ENCODE measurements at regions not wholly inside any gene's neighbourhood (a gene's known extent, or its start where the extent isn't known, plus 50 kb on each side); places are given as distances from the start of the nearest gene placed in this dataset.

DNA sequence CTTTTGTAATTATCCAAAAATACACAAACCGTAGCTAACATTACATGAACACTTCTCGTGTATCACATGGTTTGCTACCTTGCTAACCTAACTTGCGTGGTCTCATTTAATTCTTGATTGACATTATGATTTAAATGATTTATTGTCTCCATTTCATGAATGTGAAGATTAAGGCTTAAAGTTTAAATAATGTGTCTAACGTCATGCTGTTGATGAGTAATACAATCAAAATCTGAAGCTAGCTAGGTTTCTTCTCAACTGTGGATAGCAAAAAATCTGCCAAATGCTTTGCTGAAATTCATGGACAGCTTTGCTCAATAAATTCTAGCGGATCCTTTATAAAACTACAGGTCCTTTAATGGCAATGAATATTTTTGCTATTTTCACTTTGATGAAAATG is 274.1 kb upstream of the MC4R start:
- H3K4me1 ChIP-seq: no peaks in the 10 kb centered on the region
- H3K4me3 ChIP-seq: no peak overlapping the region
- ChIA-PET CTCF (no interaction called here), POLR2A (no interaction called here)
- 14% methylated on average over 5 of the region's 5 CpGs for WGBS (ENCODE audit: missing lambda C conversion rate)
- no peak overlapping the region for H3K4me2 ChIP-seq
- no peaks in the 10 kb centered on the region for H3K9me3 ChIP-seq
- TF ChIP-seq FOSB (CRISPR knock-in tag; IDR thresholded peaks at IDR 0.05): no peak
- TF ChIP-seq CHD2 (IDR thresholded peaks at IDR 0.05; ENCODE audit: low read length, partially characterized antibody): no peak
- TF ChIP-seq ZC3H11A (IDR thresholded peaks at IDR 0.05): no peak
- TF ChIP-seq EHMT2 (IDR thresholded peaks at IDR 0.05; ENCODE audit: low read depth): no peak
- H3K27ac ChIP-seq: no peak overlapping the region
- FAIRE-seq: no peak
- no peak for DNase-seq (ENCODE audit: low read depth in 1 of 2, low spot score in 1 of 2)
- no peak for ATAC-seq

DNA sequence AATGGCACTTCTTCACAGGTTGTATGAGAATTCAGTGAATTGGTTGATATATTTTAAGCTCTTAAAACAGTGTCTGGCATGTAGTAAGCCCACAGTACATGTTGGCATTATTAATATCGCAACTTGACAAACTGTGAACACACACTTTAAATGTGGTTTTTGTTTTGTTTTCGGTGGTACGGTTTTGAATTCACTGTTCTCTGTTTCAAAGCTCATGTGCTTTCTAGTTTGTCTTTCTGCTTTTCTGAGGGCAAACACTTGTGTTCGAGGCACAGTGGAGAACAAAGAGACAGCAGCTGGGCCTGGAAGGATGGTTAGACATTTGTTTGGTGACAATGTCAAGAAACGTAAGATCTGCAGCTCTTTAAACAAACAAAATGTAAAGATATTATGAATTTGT is 276.5 kb upstream of the MC4R start:
- 37% methylated on average over 5 of the region's 5 CpGs for WGBS (ENCODE audit: missing lambda C conversion rate)
- Histone ChIP-seq H3K4me2 (no peak overlapping the region), H3K9me3 (no peaks in the 10 kb centered on the region), H3K4me3 (no peak overlapping the region), H3K4me1 (no peaks in the 10 kb centered on the region), H3K27ac (no peak overlapping the region)
- TF ChIP-seq ZSCAN20 (CRISPR knock-in tag; IDR thresholded peaks at IDR 0.05): no peak
- TF ChIP-seq, protein P1, sequence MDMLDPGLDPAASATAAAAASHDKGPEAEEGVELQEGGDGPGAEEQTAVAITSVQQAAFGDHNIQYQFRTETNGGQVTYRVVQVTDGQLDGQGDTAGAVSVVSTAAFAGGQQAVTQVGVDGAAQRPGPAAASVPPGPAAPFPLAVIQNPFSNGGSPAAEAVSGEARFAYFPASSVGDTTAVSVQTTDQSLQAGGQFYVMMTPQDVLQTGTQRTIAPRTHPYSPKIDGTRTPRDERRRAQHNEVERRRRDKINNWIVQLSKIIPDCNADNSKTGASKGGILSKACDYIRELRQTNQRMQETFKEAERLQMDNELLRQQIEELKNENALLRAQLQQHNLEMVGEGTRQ (IDR thresholded peaks at IDR 0.05): no peak
- no peak for TF ChIP-seq KDM5A (IDR thresholded peaks at IDR 0.05)
- no peak for TF ChIP-seq FOSL2 (IDR thresholded peaks at IDR 0.05)
- no peak for TF ChIP-seq FOSL2 (CRISPR knock-in tag; IDR thresholded peaks at IDR 0.05)
- TF ChIP-seq MAZ (IDR thresholded peaks at IDR 0.05; ENCODE audit: borderline replicate concordance, low read depth, low read length): no peak
- no peak for TF ChIP-seq PHF8 (IDR thresholded peaks at IDR 0.05; ENCODE audit: borderline replicate concordance, low read depth)
- no peak for TF ChIP-seq FOXS1 (CRISPR knock-in tag; IDR thresholded peaks at IDR 0.05)
- no peak for TF ChIP-seq NFE2L2 (conservative IDR thresholded peaks at IDR 0.05; ENCODE audit: low read length)
- TF ChIP-seq CTCF (IDR thresholded peaks at IDR 0.05): no peak
- TF ChIP-seq, protein P2, sequence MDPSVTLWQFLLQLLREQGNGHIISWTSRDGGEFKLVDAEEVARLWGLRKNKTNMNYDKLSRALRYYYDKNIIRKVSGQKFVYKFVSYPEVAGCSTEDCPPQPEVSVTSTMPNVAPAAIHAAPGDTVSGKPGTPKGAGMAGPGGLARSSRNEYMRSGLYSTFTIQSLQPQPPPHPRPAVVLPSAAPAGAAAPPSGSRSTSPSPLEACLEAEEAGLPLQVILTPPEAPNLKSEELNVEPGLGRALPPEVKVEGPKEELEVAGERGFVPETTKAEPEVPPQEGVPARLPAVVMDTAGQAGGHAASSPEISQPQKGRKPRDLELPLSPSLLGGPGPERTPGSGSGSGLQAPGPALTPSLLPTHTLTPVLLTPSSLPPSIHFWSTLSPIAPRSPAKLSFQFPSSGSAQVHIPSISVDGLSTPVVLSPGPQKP (IDR thresholded peaks at IDR 0.05; ENCODE audit: low read depth, low read length): no peak
- no peak for TF ChIP-seq ZFP36 (IDR thresholded peaks at IDR 0.05; ENCODE audit: borderline replicate concordance, partially characterized antibody)
- TF ChIP-seq HOXA7 (CRISPR knock-in tag; IDR thresholded peaks at IDR 0.05): no peak
- no peak for TF ChIP-seq HES2 (IDR thresholded peaks at IDR 0.05)
- no peak for TF ChIP-seq RFX5 (IDR thresholded peaks at IDR 0.05)
- TF ChIP-seq NPAS2 (CRISPR knock-in tag; IDR thresholded peaks at IDR 0.05; ENCODE audit: borderline replicate concordance): no peak
- no peak for TF ChIP-seq ESRRA (IDR thresholded peaks at IDR 0.05; ENCODE audit: borderline replicate concordance, low read length)
- no peak for TF ChIP-seq HDAC2 (IDR thresholded peaks at IDR 0.05)
- TF ChIP-seq GATA3 (IDR thresholded peaks at IDR 0.05; ENCODE audit: borderline replicate concordance): no peak
- no peak for TF ChIP-seq JUN (IDR thresholded peaks at IDR 0.05)
- TF ChIP-seq KDM1A (IDR thresholded peaks at IDR 0.05; ENCODE audit: low read depth): no peak
- ATAC-seq (no peak), FAIRE-seq (no peak), DNase-seq (ENCODE audit: low read depth in 1 of 2, low spot score in 1 of 2) (no peak)
- CTCF ChIA-PET: no interaction called here
- POLR2A ChIA-PET: no interaction called here
